ENCODE measurements at regions not wholly inside any gene's neighbourhood (a gene's known extent, or its start where the extent isn't known, plus 50 kb on each side); places are given as distances from the start of the nearest gene placed in this dataset.
A peak's percentile ranks its signal among the peaks of the same experiment; 100 is the strongest.

DNA sequence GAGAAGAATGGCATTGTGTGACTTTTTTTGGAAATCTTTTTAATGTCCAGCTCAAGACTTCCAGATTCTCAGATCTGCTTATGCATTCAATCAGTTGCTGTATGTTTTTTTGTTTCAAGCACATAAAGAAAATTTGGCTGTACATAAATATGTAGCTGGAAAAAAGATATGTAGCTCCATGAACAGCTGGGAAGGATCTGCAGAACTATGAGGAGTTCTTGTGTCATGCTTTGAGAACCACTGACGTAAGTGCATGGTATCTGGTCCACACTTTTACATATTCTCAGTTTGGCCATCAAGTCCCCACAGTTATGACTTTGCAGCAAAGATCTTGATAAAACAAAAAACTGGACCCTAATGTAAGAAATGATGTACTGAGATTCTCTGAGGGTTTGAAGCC lies 165.9 kb downstream of the KIT start:
- no peak overlapping the region for H3K27ac ChIP-seq
- no peaks in the 10 kb centered on the region for H3K36me3 ChIP-seq
- no peaks in the 10 kb centered on the region for H3K27me3 ChIP-seq
- H3K4me1 ChIP-seq = no peaks in the 10 kb centered on the region
- TF ChIP-seq CTCF (IDR thresholded peaks at IDR 0.05) = no peak
- H3K4me3 ChIP-seq = no peak overlapping the region
- DNase-seq (peak in 1 of 4 donors; percentile 51), ATAC-seq (no peak)
- H3K9me3 ChIP-seq = no peaks in the 10 kb centered on the region
- intact Hi-C loops (cut with DNase I) = no loop called here

DNA sequence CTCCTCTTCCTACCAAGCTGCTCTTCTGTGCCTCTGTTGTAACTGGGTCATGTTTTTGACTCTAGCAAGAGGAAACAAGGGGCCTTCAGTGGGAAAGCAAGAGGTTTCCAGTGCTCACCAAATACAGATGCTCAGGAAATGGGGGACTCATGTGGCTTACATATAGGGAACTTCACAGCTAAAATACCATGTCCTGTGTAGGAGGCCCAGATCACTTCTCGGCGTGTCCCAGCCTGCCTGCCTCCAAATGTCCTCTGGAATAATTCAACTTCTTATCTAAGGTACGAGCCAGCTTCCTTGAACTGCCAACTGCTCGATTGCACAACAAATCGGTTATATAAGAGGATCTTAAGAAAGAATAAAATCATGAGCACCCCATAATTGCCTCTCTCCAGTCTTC lies 161.3 kb downstream of the KIT start:
- ATAC-seq (no peak), DNase-seq (no peak)
- Histone ChIP-seq H3K9me3 (peaks cover 0 to 5% of the 10 kb centered on the region in 2 donors), H3K36me3 (no peaks in the 10 kb centered on the region), H3K4me3 (no peak overlapping the region), H3K27me3 (no peaks in the 10 kb centered on the region), H3K4me1 (no peaks in the 10 kb centered on the region), H3K27ac (no peak overlapping the region)
- intact Hi-C loops (cut with DNase I) = no loop called here
- TF ChIP-seq CTCF (IDR thresholded peaks at IDR 0.05) = no peak

GRCh38 chr4:54818481-54818880 lies 160.7 kb downstream of the KIT start:
- DNase-seq = no peak
- intact Hi-C loops (cut with DNase I) = no loop called here
- no peak overlapping the region for H3K4me3 ChIP-seq
- TF ChIP-seq CTCF (IDR thresholded peaks at IDR 0.05) = no peak
- H3K4me1 ChIP-seq = no peaks in the 10 kb centered on the region
- no peaks in the 10 kb centered on the region for H3K27me3 ChIP-seq
- H3K36me3 ChIP-seq = no peaks in the 10 kb centered on the region
- H3K9me3 ChIP-seq = peaks cover 0 to 5% of the 10 kb centered on the region in 2 donors
- ATAC-seq = no peak
- no peak overlapping the region for H3K27ac ChIP-seq

- Histone ChIP-seq H3K9me3 (peaks cover 0 to 14% of the 10 kb centered on the region in 2 donors), H3K36me3 (no peaks in the 10 kb centered on the region), H3K4me3 (no peak overlapping the region), H3K27me3 (no peaks in the 10 kb centered on the region), H3K27ac (no peak overlapping the region), H3K4me1 (no peaks in the 10 kb centered on the region)
- TF ChIP-seq CTCF (IDR thresholded peaks at IDR 0.05) = no peak
- intact Hi-C loops (cut with DNase I) = no loop called here
- DNase-seq (no peak), ATAC-seq (no peak)
These were observed 155.9 kb downstream of the KIT start for GRCh38 chr4:54813674-54814073.

DNA sequence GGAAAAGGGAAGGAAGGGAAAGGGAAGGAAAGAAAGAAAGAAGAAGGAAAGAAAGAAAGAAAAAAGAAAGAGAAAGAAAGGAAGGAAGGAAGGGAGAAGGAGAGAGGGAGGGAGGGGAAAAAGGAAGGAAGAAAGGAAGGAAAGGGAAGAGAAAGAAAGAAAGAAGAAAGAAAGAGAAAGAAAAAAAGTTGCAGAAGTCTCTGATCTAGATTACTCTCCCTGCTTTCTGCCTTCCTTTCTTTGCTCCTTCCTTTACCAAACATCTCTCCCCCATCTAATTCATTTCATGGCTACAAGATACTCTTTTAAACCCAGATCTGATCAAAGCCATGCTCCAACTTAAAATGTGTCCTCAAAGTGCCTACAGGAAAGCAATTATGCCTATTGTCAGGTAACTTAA lies 148.6 kb downstream of the KIT start:
- H3K4me3 ChIP-seq = no peak overlapping the region
- no peak for ATAC-seq
- peaks cover 0 to 6% of the 10 kb centered on the region in 2 donors for H3K9me3 ChIP-seq
- TF ChIP-seq CTCF (IDR thresholded peaks at IDR 0.05) = no peak
- no peaks in the 10 kb centered on the region for H3K27me3 ChIP-seq
- no peaks in the 10 kb centered on the region for H3K36me3 ChIP-seq
- no peak overlapping the region for H3K27ac ChIP-seq
- no peak for DNase-seq
- H3K4me1 ChIP-seq = no peaks in the 10 kb centered on the region
- intact Hi-C loops (cut with DNase I) = no loop called here

All from left lung (tissue), 4 donors.